Esophagus muscularis mucosa (tissue), 4 donors: ENCODE measurements at regions not wholly inside any gene's neighbourhood (a gene's known extent, or its start where the extent isn't known, plus 50 kb on each side); places are given as distances from the start of the nearest gene placed in this dataset.

ENCODE experiments used
- DNase-seq: peaks from one replicate; pipeline ENCODE4 v3.0.0-alpha.2; 2017; ENCODE audit errors: extremely low spot score
- H3K27ac ChIP-seq, 4 donors: fragments of 200-600 bp; sonication (generic); replicated peaks in 1 of 4; 1 replicate in 3 of 4; 2 replicates in 1 of 4; pipeline ENCODE4 v1.5.1; 2016 to 2019; ENCODE audit warnings: mild to moderate bottlenecking in 1 of 4
- H3K27me3 ChIP-seq, 4 donors: fragments of 200-600 bp; sonication (generic); one replicate each; pipeline versions ENCODE4 v1.5.1 to v1.6.0; 2016 to 2019
- H3K36me3 ChIP-seq, 4 donors: fragments of 200-600 bp; sonication (generic); one replicate each; pipeline ENCODE4 v1.5.1; 2016 to 2019
- H3K4me1 ChIP-seq, 4 donors: fragments of 200-600 bp; sonication (generic); one replicate each; pipeline ENCODE4 v1.5.1; 2016 to 2019
- H3K4me3 ChIP-seq, 4 donors: fragments of 200-600 bp; sonication (generic); 1 replicate in 2 of 4; 2 replicates in 2 of 4; pipeline ENCODE4 v1.5.1; 2016 to 2019; ENCODE audit warnings: mild to moderate bottlenecking in 4 of 4, moderate library complexity in 1 of 4
- H3K9me3 ChIP-seq, 4 donors: fragments of 200-600 bp; sonication (generic); 1 replicate in 3 of 4; 2 replicates in 1 of 4; pipeline ENCODE4 v1.5.1; 2016 to 2019
- CTCF ChIP-seq, 3 experiments: fragments of 200-600 bp in 2 of 3; fragments of 450-650 bp in 1 of 3; sonication (generic) in 2 of 3; IDR thresholded peaks; one replicate each; pipeline ENCODE4 v1.5.1; 2017 to 2019; ENCODE audit warnings: antibody characterized with exemption in 3 of 3, mild to moderate bottlenecking in 2 of 3, moderate library complexity in 1 of 3
- EP300 ChIP-seq: sonication (generic); formaldehyde crosslinking; IDR thresholded peaks from one replicate; pipeline ENCODE4 v1.6.1; 2017; ENCODE audit warnings: antibody characterized with exemption
- POLR2A ChIP-seq: fragments of 450-650 bp; IDR thresholded peaks from one replicate; pipeline ENCODE4 v1.6.1; 2017; ENCODE audit warnings: antibody characterized with exemption, moderate library complexity, mild to moderate bottlenecking, low read depth
- POLR2AphosphoS5 ChIP-seq, 2 donors: sonication (generic); formaldehyde crosslinking; IDR thresholded peaks; one replicate each; pipeline ENCODE4 v1.6.1; 2017; ENCODE audit warnings: antibody characterized with exemption in 2 of 2
- WGBS: methylation state at CpG from one replicate; pipeline ENCODE4 v1.1.5; 2018; 5-methylcytosine and 5-hydroxymethylcytosine counted together
- intact Hi-C: fragments of 100-400 bp; cut with DNase I; formaldehyde crosslinking; loops from one replicate; pipeline ENCODE4 v1.15.1; 2023

- no peaks in the 10 kb centered on the region for H3K27me3 ChIP-seq
- H3K4me3 ChIP-seq: no peak overlapping the region
- H3K4me1 ChIP-seq: no peaks in the 10 kb centered on the region
- H3K9me3 ChIP-seq: peaks cover 0 to 22% (median 0%) of the 10 kb centered on the region in 4 donors
- TF ChIP-seq POLR2A: no peak
- 87% methylated on average over 5 of the region's 5 CpGs for WGBS
- no peaks in the 10 kb centered on the region for H3K36me3 ChIP-seq
- no peak for DNase-seq
- no peak overlapping the region for H3K27ac ChIP-seq
- intact Hi-C loops: no loop called here
These were observed 253.4 kb downstream of the SLITRK6 start for GRCh38 chr13:85545771-85546170.

GRCh38 chr13:85544756-85545155 is 254.5 kb downstream of the SLITRK6 start:
- no peak overlapping the region for H3K4me3 ChIP-seq
- no peak overlapping the region for H3K27ac ChIP-seq
- intact Hi-C loops: no loop called here
- H3K27me3 ChIP-seq: no peaks in the 10 kb centered on the region
- peaks cover 0 to 22% (median 0%) of the 10 kb centered on the region in 4 donors for H3K9me3 ChIP-seq
- H3K4me1 ChIP-seq: no peaks in the 10 kb centered on the region
- H3K36me3 ChIP-seq: no peaks in the 10 kb centered on the region
- 90% methylated on average over 1 of the region's 1 CpG for WGBS
- TF ChIP-seq CTCF (IDR thresholded peaks at IDR 0.05) (no peak), POLR2AphosphoS5 (IDR thresholded peaks at IDR 0.05) (no peak), EP300 (no peak), POLR2A (no peak)
- no peak for DNase-seq

GRCh38 chr13:85543144-85543543 is 256.1 kb downstream of the SLITRK6 start:
- no peak for TF ChIP-seq POLR2A
- no peak for TF ChIP-seq EP300
- TF ChIP-seq CTCF (IDR thresholded peaks at IDR 0.05): no peak
- TF ChIP-seq POLR2AphosphoS5 (IDR thresholded peaks at IDR 0.05): no peak
- H3K27ac ChIP-seq: no peak overlapping the region
- WGBS: 61% methylated on average over 2 of the region's 2 CpGs
- no peaks in the 10 kb centered on the region for H3K27me3 ChIP-seq
- H3K36me3 ChIP-seq: no peaks in the 10 kb centered on the region
- peaks cover 0 to 10% (median 0%) of the 10 kb centered on the region in 4 donors for H3K9me3 ChIP-seq
- H3K4me1 ChIP-seq: no peaks in the 10 kb centered on the region
- intact Hi-C loops: no loop called here
- no peak overlapping the region for H3K4me3 ChIP-seq
- DNase-seq: no peak

- intact Hi-C loops: no loop called here
- no peak overlapping the region for H3K27ac ChIP-seq
- no peaks in the 10 kb centered on the region for H3K27me3 ChIP-seq
- no peak for DNase-seq
- H3K4me3 ChIP-seq: no peak overlapping the region
- peaks cover 0 to 8% (median 0%) of the 10 kb centered on the region in 4 donors for H3K9me3 ChIP-seq
- no peaks in the 10 kb centered on the region for H3K4me1 ChIP-seq
- no peaks in the 10 kb centered on the region for H3K36me3 ChIP-seq
- WGBS: 78% methylated on average over 2 of the region's 2 CpGs
- TF ChIP-seq POLR2AphosphoS5 (IDR thresholded peaks at IDR 0.05): no peak
- TF ChIP-seq CTCF (IDR thresholded peaks at IDR 0.05): no peak
- no peak for TF ChIP-seq POLR2A
- TF ChIP-seq EP300: no peak
These were observed 257.7 kb downstream of the SLITRK6 start for GRCh38 chr13:85541476-85541875.

GRCh38 chr13:85538957-85539356 is 260.3 kb downstream of the SLITRK6 start:
- no peaks in the 10 kb centered on the region for H3K36me3 ChIP-seq
- TF ChIP-seq EP300 (no peak), POLR2AphosphoS5 (IDR thresholded peaks at IDR 0.05) (no peak), CTCF (IDR thresholded peaks at IDR 0.05) (no peak), POLR2A (no peak)
- WGBS: 96% methylated on average over 4 of the region's 4 CpGs
- no peaks in the 10 kb centered on the region for H3K9me3 ChIP-seq
- intact Hi-C loops: no loop called here
- no peaks in the 10 kb centered on the region for H3K27me3 ChIP-seq
- DNase-seq: no peak
- H3K4me3 ChIP-seq: no peak overlapping the region
- no peaks in the 10 kb centered on the region for H3K4me1 ChIP-seq
- H3K27ac ChIP-seq: no peak overlapping the region
